NCI-H524 (cell line): ENCODE measurements at regions not wholly inside any gene's neighbourhood (a gene's known extent, or its start where the extent isn't known, plus 50 kb on each side); places are given as distances from the start of the nearest gene placed in this dataset.

Source experiments
- DNase-seq, 2 experiments: peaks; one replicate each; lab custom pipeline; 2025; lab: John Stamatoyannopoulos, UW

DNA sequence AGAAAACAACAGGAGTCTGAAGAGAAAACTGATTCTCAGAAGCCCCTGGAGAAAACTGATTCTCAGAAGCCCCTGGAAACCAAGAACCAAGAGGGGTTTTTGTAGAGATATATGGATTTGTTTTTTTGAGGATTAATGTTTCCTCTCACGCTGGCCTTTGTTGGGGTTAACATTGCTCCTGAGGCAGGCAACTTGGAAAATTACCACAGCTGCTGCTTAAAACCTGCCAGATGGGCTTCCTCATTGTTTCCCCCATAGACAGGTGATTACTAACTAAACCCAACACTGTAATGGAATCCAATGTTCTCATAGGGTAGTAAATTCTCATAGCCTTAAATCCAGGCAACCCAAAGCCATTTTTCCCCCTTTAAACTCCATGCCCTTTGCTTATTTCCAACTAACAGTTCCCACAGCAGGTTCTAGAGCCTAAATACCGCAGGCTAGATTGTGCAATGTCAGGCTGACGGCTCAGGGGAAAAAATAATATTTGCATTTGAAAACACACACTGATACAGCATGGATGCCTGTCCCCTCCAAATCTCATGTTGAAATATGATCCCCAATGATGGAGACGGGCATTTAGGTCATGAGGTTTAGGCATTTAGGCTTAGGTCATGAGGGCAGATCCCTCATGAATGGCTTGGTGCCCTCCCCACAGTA lies 272.3 kb upstream of the PKDCC start:
- peak; percentile 76 to 92 for DNase-seq

DNA sequence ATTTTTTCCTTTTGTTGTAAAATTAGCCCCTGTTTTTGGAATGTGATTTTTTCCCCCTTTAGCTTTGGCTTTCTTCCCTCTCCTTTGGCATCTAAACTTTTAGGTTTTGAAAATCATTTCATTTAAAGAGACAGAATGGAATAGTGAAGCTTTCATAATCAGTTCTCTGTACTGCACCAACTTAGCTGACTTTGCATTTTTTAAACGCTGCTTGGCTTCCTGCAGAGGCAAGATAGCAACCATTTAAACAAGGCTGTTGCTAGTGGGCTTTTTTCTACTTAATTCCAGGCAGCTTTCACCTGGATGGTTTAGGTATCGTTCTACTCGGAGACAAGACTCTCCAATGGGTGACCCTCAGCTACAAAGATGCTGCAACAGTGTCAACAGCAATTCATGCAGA lies 267.9 kb upstream of the PKDCC start:
- no peak for DNase-seq

DNA sequence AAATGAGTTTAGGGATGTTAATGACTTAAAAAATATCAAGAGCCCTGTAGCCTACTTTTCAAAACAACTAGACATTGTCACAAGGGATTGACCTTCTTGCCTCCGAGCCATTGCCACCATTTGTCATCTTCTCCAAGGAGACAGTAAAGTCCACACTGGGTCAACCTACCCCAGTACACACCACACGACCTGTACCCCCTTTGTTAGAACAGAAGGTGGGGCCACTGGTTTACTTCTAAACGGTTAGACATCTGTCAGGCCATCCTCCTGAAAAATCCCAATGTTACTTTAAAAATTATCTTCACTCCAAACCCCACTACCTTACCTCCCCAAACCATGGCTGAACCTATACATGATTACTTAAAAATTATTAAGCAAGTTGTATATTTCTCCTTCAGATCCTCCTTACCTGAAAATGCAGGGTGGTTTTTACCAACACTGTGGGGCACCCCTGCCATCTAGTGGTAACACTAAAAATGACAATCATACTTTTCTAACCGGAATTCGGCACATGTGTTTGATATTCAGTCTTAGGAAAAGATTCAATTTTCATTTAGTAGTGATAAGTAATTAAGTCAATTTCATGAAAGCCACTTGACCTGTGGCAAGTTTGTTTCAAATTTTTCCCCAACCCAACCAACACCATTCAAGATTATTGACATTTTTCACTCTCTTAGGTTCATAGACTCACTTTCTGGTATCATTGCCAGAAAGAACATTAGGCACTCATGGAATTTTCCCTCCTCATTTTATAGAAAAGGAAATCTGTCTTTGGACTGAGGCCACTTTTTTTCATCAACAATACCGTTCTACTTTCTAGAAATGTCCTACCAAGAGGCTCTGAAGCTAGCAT lies 265.3 kb upstream of the PKDCC start:
- DNase-seq = peak in 1 of 2 experiments; percentile 51

DNA sequence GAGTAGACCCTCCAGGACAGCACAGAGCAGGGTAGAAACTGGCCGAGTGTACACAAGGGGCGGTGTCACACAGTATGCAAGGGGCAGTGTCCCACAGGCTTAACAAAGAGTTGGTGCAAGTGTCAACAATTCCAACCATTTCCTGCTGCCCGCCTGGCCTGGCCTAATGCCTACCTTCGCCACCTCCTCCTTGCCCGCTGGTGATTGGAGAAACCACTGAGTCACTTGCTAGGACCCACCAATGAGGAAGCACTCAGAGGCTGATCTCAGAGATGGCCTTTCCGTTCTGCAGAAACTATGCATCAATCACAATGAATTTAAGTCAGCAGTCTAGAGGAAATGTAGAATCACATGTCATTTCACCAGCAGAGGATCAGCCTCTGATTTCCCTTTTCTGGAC lies 263.3 kb upstream of the PKDCC start:
- DNase-seq = no peak

DNA sequence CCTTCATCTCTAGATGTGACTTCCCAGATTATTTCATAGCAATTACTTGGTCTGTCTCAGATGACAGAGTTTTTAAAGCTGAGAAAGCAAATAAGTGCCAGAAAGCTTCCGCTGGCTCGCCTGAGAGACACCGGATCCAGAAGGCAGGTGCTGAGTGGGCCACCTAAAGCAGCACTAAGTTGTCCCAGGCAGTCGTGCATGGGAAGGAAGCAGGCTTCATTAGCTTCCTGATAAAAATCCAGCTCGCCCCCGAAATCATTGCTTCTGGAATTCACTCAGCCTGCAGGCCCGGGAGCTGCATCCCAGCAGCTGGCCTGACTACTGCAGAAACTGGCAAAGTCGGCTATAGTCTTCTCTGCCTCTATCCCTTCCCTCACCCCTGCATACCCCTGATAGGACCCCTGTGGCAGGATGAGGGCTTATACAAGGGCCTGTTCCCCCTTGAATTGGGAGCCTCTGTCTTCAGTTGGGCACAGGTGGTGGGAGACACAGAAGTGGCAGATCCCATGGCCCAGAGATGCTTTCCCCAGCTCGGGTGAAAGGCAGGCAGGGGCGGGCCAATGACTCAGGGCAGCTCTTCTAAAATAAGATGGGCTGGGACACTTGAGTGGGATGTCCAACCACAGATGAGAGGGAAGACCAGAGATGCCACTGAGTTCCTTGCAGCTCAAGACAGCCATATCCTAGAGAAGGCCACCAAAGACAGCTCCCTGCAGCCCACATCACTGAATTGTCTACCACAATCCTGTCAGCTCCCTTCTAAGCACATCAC lies 262.4 kb upstream of the PKDCC start:
- no peak for DNase-seq

DNA sequence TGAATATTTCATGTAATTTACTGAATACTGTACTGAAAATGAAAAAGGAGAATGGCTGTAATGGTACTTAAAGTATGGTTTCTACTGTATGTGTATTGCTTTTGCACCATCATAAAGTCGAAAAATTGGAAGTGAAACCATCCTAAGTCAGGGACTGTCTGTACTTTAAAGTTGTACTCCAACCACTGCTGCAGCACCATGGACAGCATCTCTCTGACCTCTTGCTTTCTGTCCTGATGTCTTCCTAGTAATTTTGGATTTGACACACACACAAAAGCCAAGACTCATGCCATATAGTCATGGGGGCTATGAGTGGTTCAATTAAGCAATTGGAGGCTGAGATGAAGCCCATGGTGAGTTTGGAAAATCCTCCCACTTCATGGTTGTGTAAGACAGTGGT lies 256.3 kb upstream of the PKDCC start:
- DNase-seq = no peak

DNA sequence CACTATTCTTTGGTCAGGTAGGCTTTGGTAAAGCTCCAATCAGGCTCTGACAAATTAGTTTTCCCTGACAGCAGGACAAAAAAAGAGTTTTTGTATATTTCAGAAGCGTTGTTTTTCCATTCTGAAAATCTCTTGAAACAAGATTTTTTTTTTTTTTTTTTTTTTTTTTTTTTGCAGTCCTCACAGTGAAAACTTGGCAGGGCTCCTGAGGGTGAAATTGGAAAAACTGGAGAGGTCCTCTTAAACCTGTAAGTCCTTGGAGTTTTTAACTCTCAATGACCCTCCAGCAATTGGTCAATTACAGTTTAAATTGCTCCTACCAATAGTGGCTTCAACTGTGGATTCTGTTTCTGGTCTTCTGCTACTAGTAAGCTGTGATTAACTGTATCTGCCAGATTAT lies 244.5 kb upstream of the PKDCC start:
- DNase-seq = no peak

DNA sequence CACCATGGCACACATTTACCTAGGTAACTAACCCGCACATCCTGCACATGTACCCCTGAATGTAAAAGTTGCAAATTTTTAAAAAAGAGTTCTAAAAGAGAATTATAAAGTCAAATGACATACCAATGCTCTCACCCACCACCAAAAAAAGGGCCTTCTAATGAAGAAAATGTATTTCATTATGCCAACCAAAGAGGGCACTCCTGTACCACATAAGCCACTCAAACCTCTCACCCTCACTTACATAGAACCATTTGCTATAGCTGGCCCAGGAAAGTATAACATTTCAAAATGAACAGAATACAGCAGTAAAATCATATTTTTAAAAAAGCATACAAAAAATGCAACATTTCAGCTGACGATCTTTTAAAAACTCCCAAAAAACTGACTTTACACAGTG lies 241.5 kb upstream of the PKDCC start:
- peak in 1 of 2 experiments; percentile 29 for DNase-seq

DNA sequence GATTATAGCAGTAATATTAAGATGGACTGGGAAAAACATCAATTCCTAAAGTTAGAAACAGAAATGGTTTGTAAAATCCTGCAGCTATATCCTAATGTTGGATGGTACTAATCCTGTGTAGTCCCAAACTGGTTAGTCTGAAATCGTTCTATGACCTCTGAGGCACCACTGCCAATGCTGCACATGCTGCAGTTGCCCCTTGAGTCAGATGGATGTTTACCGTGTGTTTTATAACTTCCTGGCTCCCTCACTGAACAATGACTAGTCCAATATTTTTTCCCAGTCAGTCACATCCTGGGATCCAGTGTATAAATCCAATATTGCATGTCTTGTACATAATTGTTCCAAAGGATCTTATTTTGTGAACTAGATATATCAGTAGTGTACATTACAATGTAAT lies 226.7 kb upstream of the PKDCC start:
- DNase-seq = no peak

DNA sequence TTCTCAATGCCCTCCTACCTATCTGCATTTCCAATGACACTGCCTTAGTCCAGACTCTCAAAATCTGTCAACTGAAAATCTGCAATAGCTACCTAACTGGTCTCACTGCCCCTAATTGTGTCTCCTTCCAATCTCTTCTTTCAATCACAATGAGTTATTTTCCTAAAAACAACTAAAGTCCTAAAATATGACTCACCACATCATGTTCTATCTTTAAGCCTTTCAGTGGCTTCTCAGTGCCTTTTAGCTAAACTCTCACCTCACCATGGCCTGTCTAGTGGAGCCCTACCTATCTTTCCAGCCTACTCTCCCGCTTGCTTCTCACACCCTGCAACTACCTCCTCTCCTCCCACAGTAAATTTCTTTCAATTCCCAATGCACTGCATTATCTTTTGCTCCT lies 220.9 kb upstream of the PKDCC start:
- DNase-seq = no peak

DNA sequence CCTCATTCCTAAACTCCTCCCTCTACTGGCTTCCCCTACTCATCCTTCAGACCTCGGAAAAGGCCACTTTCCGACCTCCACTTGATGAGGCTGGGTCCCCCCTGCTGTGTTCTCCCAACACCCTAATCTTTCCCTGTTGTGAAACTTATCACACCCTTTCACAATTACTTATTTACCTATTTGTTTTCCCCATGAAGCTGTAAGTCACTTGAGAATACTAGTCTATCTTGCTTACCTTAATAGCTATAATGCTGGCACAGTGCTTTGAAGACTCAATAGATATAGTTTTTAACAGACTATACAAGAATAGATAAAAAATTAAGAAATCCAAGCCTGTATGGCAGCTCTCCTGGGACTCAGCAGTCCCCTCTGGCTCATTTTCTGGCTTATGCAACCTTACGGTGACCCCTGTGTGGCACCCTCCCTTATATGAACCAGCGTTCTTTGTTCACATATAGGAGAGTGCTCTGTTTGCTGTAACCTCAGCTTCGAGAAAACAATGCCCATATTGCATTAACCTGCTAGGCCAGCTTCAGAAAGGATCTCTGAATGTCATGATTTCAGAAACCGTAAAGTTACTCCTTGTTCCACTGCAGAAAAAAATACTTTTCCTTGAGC lies 220.4 kb upstream of the PKDCC start:
- no peak for DNase-seq

DNA sequence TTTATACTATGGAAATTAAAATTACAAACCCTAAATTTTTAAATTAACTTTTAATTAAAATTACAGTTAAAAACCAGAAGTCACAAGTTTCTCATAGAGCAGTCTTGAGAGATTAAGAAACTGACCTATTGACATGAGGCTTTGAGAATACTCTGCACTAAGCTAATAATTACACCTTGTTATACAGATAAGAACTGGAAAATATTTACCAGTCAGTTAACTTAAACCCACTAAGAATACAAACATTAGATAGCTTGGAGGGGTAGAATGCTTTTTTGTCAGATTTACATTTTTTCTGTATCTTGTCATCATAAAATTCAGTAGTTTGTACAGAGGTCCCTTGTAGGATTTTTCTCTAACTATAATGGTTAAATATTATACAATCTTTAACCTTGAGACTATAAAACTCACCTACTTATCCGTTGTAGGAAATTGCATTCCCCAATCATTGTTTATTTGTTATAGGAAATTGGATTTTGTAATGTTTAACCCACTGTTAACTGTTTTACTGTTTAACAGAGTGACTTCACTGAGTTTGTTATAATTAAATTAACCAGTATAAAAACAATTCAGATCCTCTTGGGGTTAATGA lies 219.7 kb upstream of the PKDCC start:
- no peak for DNase-seq

DNA sequence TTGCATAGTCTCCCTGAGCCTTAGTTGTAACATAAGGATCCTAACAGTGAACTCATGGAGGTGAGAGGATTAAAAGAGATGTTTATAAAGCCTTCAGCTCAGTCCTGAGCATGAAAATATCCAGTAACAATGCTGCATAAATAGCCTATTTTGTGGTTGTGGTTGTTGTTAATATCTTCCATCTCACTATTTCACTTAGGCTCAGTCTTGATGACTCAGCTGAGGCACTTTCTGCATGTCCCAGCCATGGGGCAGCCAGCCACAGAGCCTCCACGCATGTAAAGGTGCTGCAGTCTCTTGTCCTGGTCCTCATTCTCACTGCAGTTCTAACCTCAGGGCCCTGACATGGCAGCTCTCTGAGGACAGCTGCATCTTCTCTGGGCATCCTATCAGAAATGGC lies 218.8 kb upstream of the PKDCC start:
- no peak for DNase-seq

DNA sequence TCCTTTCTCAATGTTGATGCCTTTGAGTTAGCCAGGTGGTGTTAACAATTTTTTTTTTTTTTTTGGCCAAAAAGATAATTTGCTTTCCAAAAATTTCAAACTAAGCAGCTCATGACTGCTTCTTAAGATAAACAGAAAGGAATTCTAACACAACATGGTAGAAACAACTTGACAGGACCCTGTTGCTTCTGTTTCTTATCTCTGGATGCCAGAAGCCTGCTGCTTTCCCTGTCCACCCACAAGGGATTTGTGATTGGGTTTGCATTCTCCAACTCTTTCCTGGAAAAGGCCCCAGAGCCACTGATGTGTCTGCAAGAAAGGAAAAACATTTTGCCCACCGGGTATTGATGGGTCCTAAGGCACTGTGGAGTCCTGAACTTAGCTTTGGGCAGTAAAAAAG lies 217.2 kb upstream of the PKDCC start:
- no peak for DNase-seq

DNA sequence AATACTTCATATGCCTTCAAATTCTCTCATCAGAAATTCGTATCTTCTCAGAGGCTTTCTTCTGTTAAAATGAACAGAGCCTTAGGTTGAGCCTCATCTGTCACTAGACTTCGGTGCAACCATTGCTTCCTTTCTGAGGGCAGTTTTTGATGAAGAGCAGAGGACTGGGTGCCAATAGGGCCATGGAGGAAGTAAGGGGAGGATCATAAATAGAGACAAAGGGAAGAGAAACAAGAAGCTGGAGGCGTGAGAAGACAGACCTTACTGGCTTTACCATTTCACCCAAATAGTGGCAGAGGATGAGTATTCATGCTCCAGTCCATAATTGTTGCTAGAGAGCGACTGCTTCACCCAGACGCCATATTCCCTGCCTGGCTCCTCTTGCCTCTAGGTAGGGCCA lies 215.6 kb upstream of the PKDCC start:
- no peak for DNase-seq

DNA sequence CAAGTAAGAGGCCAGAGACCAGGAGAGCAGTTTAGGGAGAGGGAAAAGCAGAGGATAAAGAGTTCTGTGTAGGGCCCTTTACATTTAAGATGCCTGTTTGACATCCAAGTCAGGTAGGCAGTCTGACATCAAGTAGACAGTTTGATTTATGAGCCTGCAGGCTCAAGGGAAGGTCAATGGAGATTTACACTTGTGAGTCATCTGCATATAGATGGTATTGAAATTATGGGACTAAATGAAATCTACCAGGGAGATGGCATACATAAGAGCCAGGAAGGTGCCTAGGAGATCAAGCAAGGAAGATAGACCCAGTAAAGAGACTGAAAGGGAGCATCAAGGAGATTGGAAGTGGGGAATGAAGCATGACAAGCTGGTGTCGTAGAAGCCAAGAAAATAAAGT lies 212.4 kb upstream of the PKDCC start:
- no peak for DNase-seq

DNA sequence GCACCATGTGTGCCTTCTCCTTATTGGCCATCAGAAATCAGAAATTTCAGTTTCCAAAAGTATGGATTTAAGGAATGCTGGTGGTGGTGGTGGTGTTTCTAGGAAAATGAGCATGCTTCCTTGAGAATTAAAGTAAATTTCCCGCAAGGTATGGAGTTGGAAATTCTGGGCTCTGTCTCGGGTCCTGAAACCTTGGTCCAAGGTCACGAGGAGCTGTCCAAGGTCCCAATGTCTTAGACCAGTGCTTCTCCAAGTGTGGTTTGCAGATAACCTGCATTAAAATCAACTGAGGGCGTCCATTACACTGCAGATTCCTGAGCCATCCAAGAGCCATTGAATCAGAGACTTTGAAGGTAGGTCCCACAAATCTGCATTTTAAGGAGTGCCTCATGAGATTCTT lies 210.9 kb upstream of the PKDCC start:
- DNase-seq = no peak

DNA sequence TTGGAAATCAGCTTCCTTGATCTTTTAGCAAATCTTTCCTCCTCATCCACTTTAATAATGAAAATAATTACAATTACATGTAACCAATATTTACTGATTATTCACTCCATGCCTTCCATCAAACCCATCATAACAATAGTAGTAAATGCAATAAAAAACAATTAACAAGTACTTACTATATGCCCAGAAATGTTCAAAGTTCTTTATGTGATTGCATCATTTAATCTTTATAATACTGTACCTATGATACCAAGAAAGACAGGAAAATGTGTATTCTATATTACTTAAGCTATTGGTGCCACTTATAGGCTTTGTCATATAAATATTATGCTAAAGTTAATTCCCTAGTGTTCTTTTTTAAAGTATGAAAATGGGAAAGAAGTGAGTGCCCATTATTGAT lies 210.2 kb upstream of the PKDCC start:
- DNase-seq = no peak

DNA sequence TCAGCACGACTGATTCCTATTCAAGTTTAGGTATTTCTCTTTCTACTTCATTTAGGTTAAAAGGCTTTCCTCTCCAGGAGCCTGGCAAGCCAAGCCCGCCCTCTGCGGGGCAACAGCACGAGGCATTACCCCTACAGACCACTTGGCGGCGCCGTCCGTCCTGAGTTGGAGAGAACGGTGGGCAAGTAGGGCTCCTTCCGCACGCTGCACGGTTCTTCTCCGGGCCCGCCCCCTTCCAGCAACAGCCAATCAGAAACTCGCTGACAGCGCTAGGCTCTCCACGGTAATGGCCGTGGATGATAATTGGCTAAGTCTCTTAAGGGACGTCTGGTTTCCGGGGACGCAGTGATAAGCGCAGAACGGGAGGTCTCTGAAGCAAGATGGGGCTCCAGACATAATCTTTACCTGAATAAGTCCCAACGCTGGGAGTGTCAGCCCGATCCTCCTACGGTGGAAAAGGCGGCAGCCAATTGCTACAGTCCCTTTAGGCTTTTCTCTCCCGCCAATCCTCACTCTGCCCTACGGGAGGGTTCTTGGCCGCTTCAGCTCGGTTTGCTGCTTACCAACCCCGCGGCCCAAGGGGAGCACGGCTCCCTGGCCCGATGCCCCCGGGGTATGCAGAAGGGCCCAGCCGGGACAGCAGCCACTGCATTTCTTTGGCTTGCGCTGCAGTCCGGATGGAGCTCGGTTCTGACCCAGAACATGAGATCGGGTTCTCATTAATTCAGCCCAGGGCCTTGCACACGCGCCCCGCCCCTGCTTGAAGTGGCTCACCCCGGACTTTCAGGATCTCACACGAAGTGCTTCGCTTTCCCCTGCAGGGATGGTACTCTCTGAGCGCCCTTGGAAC lies 206.9 kb upstream of the PKDCC start:
- DNase-seq = peak; percentile 98 to 99

DNA sequence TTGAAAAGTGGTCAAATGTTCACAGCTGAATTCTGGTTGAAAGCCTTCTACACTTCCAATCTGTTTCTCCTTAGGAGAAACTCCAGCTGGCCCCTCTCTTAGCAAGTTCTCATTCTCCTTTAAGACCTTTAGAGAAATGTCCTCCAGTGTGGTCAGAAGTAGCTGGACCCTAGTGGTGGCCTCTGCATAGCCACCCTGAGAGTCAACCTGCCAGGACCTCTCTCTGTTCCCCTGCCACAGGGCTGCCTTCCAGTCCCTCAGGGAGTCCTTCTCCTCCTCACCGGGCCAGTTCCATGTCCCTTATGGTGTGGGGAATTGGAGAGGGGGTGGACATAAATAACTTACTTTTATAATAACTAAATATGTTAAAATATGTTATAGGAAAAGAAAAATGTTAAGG lies 200.9 kb upstream of the PKDCC start:
- no peak for DNase-seq

DNA sequence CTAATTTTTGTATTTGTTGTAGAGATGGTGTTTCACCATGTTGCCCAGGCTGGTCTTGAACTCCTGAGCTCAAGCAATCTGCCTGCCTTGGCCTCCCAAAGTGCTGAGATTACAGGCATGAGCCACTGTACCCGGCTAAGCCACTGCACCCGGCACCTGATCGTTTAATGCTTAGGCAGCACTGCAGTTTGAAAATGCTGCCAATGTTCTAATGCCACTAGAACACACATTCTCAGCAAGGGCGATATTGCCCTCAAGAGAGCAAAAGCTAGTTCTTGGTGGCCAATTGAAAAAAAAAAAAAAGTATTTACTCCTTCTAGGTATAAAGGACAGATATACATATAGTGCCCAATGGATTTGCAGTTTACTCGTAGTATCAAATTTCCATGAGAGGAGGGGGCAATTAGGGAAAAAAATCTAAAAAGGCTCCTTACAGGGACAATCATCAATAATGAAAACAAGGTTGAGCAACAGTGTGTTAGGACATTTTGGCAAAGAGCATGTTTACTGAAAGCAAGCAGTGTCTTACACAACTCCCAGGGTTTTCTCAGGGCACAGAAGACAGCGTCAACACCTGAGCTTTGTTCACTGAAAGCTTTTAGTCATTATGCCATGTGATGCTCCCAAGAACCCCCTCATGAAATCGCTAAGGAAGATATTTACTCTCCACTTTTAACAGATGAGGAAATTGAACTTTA lies 199.9 kb upstream of the PKDCC start:
- DNase-seq = no peak
